Right ventricle myocardium inferior (tissue), 1 donor: ENCODE measurements at regions not wholly inside any gene's neighbourhood (a gene's known extent, or its start where the extent isn't known, plus 50 kb on each side); places are given as distances from the start of the nearest gene placed in this dataset.
A peak's percentile ranks its signal among the peaks of the same experiment; 100 is the strongest.
"Not testable (repeated sequence)": the region's sequence is repeated elsewhere in the genome, so short reads cannot be mapped to it uniquely, and the experiment has no call there.

Source experiments
- ATAC-seq: fragments of 200-7000 bp; cut with Tn5 transposase; one replicate; pipeline ENCODE4 v1.9.1; 2020; ENCODE audit warnings: mild to moderate bottlenecking, moderate library complexity
- DNase-seq: peaks from one replicate; pipeline ENCODE4 v3.0.0; 2021; ENCODE audit errors: missing footprints
- intact Hi-C: fragments of 100-400 bp; cut with DNase I; formaldehyde crosslinking; loops from one replicate; pipeline ENCODE4 v1.11.0; 2022
- donor health status: DM: no; HTN: yes; CAD: no; lungs with severe emphysema.

- DNase-seq (no peak), ATAC-seq (no peak)
- intact Hi-C loops, result no loop called here
Measured at GRCh38 chr12:62158461-62159360, 101.5 kb upstream of the USP15 start.

DNA sequence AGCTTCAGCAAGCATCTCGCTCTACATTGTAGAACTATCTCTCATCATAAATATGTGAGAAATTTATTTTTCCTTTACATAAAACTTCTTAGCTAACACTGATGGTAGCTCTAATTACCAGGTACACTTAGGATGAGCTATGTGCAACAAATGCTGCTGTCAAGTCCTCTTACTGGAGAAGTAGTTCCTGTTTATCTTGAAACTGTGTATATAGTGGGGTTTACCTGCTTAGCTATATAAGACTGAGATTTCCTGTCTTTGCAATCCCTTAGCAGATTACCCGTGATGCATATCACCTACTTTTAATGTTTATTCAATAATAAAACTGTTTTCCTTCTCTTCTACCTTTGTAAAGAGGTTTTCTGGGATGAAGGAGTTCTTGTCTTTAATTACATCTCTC is 98.0 kb upstream of the USP15 start:
- intact Hi-C loops, result no loop called here
- ATAC-seq (no peak), DNase-seq (no peak)

DNA sequence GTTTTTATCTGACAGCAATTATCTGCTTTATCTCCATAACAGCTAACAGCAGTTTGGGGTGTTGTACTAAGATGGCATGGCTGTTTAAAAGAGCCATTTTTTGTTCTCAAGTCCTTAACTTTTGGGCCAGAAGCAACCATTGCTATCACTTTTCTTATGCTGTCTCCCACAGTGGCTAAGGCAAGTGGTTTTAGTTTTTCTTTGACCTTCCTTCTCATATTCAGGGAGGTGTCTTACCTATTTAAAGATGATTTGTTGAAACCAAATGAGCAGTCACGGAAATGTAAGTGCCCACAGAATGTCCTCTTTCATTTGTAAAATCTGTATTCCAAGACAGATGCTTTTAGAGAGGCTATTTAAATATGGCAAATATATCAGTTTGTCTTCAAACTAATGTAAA is 96.8 kb upstream of the USP15 start:
- intact Hi-C loops, result no loop called here
- DNase-seq (no peak), ATAC-seq (no peak)

DNA sequence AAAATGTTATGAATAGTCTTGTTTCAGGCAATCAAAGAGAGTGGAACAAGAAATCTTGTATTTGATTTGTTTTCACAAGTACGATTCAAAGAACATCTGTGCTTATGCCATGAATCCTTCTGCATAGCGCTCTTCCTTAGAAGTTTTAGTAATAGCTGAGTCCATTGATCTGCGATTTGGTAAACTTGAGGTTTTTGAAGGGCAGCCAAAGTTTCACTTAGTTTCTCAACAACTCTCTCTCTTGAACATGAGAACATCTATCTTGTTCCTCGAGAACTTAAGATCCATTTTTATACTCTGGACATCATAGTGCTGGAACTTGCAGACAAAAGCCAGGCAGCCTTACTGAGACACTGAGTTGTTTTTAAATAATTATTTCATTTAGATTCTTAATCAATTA is 96.2 kb upstream of the USP15 start:
- intact Hi-C loops, result no loop called here
- DNase-seq, result no peak
- ATAC-seq, result no peak

- intact Hi-C loops, result no loop called here
- DNase-seq, result no peak
- ATAC-seq, result no peak
Measured at GRCh38 chr12:62166525-62166924, 93.7 kb upstream of the USP15 start.

- no peak for ATAC-seq
- intact Hi-C loops, result no loop called here
Measured at GRCh38 chr12:62168411-62168810, 91.8 kb upstream of the USP15 start.

DNA sequence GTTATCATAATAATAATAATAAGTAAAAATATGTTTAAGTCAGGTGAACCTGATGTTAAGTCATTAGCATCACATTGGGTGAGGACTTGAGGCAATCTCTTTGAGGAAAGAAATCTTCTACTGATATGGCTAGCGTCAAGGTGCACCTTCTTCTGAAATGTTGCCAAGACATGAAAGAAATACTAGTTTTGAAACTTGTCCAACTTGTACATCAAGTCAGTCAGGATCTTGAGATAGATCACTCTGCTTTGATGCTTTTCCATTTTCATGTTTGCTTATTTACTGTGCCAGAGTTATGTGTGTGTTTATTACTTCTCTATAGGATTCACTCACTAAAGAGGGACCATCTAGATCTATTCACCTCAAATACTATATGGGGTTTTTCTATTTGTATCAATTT is 90.0 kb upstream of the USP15 start:
- ATAC-seq, result no peak
- intact Hi-C loops, result no loop called here
- DNase-seq, result no peak

More at GRCh38 chr12:62168411-62168810, 91.8 kb upstream of the USP15 start:
- DNase-seq, result no peak

GRCh38 chr12:62190689-62191490 is 69.3 kb upstream of the USP15 start:
- no peak for ATAC-seq
- intact Hi-C loops, result no loop called here
- no peak for DNase-seq

GRCh38 chr12:62191491-62192179 is 68.6 kb upstream of the USP15 start:
- DNase-seq, result peak; percentile 75
- intact Hi-C loops, result no loop called here
- no peak for ATAC-seq

DNA sequence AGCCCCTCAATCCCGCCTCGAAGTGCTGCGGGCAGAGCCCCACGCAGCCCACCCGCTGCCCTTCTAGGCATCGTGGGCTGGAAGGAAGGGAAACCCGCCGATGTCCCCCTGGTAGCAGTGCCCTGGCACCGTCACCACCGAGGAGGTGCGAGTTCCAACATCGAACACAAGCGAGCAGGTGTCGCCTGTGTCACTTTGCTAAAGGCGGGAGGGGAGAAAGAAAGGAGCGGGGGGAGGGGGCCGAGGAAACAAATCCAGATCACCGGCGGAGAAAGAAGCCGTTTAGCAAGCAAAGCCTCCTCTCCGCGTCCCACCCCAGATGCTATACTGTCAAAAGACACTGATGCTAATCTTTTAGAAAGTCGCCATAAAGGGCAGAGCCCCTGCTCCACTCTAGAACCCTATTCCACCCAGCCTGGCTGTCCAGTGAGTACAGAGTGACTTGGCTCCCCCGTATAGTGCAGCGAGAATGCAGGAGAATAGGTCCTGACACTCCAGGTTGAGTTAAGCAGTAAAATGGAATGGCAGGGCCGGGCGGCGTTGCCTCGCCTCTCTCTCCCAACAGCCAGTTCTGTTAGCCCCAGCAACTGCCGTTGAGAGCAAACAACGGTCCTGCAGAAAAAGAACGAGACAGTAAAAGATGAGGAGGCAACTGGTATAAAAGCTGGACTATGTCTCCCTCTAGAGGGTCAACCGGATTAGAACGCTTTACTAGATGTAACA is 67.9 kb upstream of the USP15 start:
- intact Hi-C loops, result no loop called here
- DNase-seq (peak; percentile 75), ATAC-seq (peak; percentile 83)

DNA sequence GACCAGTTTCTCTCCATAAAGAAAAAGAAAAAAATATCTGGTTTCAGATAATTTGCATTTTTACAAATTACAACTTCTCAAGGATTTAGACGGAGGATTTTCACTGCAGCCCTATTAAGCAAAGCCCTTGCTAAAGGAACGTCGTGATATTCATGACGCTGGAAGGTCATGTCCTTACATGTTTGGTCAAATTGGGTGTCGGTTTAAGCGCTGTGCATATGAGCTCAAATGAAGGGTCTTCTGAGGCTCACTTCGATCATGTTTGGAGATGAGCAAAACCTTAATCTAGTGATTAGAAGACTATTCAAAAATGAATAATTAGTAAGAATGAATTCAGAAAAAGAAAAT is 67.3 kb upstream of the USP15 start:
- ATAC-seq (no peak), DNase-seq (no peak)
- intact Hi-C loops, result no loop called here

DNA sequence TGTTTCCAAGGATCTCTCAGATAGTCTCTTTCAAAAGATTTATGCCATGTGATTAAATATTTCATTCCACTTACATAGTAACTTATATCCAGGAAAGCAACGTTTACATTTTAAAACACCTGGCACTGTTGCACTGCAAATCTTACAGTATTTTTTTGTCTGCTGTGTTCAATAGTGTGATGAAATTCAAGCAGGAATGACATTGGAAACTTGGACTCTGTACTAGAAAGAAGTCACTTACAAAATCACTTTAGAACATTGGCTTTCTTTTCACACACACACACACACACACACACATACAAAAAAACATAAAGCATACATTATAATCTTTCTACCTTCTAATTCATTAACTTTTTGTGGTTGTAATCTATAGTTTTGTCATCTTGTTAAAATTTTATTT is 66.2 kb upstream of the USP15 start:
- no peak for DNase-seq
- no peak for ATAC-seq
- intact Hi-C loops, result no loop called here

DNA sequence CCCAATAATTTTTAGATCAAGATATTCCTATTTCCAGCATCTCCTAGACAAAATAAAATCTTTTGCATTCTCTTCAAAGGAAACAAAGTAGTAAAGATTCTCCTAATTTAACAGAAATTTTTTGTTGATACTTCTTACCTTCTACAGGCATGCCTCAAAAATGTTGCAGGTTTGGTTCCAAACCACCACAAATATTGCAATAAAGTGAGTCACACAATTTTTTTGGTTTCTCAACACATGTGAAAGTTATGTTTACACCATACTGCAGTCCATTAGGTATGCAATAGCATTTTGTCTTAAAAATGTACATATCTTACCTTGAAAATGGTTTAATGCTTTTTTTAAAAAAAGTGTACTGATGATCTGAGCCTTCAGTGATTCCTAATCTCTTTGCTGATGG is 65.6 kb upstream of the USP15 start:
- intact Hi-C loops, result no loop called here
- DNase-seq, result no peak
- ATAC-seq, result no peak

DNA sequence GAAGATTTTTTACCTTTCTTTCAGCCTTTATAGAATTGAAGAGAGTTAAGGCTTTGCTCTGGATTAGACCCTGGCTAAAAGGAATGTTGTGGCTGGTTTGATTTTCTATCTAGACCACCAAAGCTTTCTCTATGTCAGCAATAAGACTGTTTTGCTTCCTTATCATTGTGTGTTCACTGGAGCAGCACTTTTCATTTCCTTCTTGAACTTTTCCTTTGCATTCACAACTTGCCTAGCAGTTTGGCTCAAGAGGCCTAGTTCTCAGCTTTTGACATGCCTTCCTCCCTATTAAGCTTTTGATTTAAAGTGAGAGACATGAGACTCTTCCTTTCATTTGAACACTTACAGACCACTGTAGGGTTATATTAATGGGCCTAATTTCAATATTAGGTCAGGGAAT is 64.1 kb upstream of the USP15 start:
- ATAC-seq, result no peak
- no peak for DNase-seq
- intact Hi-C loops, result no loop called here

DNA sequence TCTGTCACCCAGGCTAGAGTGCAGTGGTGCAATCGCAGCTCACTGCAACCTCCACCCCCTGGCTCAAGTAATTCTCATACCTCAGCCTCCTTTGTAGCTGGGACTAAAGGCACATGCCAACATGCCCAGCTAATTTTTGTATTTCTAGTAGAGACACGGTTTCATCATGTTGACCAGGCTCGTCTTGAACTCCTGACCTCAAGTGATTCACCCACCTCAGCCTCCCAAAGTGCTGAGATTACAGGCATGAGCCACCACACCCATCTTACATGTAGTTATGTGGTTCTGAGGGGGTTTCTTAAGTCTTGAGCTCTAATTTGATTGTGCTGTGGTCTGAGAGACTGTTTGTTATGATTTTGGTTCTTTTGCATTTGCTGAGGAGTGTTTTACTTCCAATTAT is 57.3 kb upstream of the USP15 start:
- intact Hi-C loops, DNase-seq, ATAC-seq: not testable (repeated sequence)

GRCh38 chr12:62205346-62205745 is 54.9 kb upstream of the USP15 start:
- ATAC-seq (no peak), DNase-seq (no peak)
- intact Hi-C loops, result no loop called here

DNA sequence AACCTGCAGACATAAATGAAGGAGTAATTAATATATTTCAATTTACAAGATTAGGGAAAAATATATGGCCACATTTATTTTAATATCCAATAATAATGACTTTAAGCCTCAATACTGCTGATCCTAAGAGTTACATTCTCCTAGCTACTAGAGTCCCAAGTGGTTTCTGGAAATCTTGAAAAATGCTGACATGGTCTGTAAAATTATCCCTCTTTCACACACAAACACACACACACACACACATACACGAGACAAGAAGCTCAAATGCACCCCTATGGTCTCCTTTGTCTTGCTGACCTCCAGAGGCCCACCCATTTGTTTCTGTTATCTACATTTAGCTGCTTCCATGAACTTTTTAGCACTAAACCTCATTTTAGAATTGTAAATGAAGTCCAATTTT is 53.0 kb upstream of the USP15 start:
- intact Hi-C loops, result no loop called here

More for the DNA sequence above, 53.0 kb upstream of the USP15 start:
- DNase-seq (no peak), ATAC-seq (no peak)
